OCI-M1 (cell line): ENCODE measurements at regions not wholly inside any gene's neighbourhood (a gene's known extent, or its start where the extent isn't known, plus 50 kb on each side); places are given as distances from the start of the nearest gene placed in this dataset.
"Not testable (repeated sequence)": the region's sequence is repeated elsewhere in the genome, so short reads cannot be mapped to it uniquely, and the experiment has no call there.

Experiments used
- DNase-seq: peaks from one replicate; lab custom pipeline; 2025; lab: John Stamatoyannopoulos, UW

DNA sequence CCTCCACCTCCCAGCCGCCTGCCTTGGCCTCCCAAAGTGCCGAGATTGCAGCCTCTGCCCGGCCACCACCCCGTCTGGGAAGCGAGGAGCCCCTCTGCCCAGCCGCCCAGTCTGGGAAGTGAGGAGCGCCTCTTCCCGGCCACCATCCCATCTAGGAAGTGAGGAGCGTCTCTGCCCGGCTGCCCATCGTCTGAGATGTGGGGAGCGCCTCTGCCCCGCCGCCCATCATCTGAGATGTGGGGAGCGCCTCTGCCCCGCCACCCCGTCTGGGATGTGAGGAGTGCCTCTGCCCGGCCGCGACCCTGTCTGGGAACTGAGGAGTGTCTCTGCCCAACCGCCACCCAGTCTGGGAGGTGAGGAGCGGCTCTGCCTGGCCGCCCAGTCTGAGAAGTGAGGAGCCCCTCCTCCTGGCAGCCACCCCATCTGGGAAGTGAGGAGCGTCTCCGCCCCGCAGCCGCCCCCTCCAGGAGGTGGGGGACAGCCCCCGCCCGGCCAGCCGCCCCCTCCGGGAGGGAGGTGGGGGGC lies 296.3 kb downstream of the HNRNPD start:
- not testable (repeated sequence) for DNase-seq

DNA sequence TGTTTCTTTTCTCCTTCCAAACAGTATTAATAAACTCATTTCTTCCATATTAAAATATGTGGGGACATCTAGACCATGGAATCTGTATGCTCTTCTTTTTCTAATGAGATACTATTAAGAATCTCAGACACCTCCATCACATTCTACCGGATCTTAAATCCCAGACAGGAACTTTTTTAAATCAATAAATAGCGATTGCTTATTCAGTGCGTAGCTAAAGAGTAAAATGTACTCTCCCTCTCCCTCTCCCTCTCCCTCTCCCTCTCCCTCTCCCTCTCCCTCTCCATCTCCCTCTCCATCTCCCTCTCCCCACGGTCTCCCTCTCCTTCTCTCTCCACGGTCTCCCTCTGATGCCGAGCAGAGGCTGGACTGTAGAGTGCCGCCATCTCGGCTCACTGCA lies 297.0 kb downstream of the HNRNPD start:
- DNase-seq = no peak

DNA sequence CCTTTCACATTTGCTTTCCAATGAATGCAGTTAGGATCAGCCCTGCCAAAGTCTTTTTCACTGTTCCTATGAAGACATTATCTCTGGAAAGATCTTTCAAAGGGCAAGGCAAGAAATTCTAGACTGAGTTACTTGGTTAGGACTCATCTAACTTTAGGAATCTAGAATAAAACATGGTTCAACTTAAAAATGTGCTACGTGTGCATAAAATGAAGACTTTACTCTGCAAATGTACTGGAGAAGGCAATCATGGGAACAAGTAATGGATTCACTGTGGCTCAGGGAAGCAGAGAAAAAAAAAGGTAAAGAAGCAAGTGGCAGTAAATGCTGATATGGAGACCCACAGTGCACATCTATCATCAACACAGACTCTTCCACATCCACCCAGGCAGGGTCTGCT lies 297.4 kb downstream of the HNRNPD start:
- no peak for DNase-seq

DNA sequence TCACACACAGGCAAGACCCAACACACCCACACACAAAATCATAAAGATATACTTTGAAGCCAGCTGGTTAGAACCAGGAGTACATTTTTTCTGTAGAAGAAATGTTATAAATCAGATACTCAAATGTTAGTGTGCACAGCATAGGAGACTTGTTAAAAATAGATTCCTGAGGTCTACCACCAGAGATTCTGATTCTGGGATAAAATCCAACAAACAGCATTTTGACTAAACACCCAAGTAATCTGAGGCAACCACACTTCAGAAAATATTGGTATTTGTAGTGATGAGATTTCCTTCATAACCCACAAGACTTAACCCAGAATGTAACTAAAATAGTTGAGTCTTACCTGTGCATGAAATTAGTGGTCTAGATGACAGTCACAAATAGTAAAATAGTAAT lies 301.8 kb downstream of the HNRNPD start:
- DNase-seq = no peak

DNA sequence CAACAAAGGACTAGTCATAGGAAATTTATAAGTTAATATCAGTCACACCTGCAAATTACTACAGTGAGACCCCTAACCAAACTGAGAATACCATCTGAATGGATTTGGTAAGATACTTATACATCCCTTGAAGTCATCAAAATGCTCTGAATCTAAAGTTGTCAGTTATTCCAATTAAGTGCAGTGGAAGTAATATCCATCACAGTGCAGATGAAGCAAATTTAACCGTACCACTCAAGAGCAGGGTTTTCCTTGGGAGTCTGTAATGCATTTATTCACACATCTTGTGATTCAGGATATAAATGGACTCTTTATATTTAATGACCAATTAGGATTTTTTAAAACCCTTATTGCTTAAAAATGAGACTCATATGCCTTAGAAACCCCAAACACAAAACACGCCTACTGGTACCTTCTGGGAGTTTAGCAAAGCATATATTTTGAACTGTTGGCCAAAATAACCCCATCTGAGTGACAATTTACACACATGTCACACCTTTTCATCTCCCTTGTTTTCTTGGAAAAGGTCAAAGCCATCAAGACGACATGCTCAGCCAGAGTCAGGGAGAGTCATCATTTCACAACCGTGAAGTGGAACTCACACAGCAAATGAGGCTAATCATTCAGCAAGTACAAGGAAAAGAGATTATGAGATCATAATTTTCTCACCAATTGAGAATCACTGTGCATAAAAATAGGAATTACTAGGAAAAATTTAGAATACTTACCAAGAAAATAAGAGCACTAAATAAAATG lies 303.7 kb downstream of the HNRNPD start:
- no peak for DNase-seq

DNA sequence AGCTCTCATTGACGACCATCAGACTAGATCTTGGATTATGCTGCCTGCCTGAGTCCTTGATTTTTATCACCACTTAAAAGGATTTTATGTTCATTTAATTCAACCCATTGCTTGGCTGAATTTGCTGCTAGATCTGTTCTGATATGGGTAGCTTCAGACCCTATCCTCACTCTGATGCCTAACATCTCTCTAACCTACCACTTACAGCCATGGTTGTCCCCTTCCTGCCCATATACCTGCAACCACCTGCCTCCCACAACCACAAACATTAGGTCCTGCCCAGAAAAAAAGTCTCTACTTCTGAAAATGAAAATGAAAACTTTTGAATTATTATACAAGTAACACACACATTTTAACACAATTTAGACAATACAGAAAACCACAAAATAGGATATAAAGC lies 310.8 kb downstream of the HNRNPD start:
- no peak for DNase-seq

DNA sequence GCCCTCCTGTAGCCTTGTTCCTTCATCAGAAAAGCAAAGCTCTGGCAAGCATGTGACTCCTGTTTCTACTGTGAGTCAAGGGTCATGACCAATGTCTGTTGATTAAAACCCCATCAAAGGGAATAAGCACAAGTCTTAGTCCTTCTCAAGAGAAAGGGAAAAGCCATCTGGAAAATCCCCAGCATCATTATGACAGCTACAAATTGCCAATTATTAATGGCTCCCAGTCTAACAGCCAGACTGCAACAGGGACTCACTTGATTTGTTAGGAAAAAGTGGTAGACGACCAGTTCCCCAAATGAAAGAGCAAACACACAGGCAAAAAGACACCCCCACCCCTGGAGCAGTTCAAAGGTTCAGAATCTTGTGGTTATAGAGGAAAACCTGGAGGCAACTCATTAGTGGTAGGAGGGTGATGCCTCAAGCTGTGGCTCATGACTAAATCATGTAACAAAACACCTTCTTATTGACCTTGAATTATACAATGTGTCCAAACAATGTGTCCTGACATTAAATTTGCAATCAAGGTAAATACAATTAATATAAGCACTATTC lies 315.7 kb downstream of the HNRNPD start:
- DNase-seq = no peak

DNA sequence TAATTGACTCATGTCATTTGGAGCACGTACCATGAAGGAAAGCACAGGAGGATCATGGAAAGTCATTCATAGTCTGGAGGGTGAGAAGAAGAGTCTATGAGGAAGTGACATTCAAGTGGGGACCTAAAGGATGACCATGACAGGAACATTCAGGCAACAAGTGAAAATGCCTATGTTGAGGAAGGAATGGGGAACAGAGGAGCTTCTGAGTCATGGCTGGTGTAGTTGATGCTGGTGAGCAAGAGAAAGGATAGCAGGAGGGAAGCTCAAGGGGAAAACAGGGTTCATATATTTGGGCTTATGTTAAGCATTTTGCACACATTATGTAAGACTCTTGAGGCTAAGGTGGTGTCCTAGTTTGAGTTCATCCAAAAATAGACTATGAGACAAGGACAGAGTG lies 318.6 kb downstream of the HNRNPD start:
- DNase-seq = no peak

DNA sequence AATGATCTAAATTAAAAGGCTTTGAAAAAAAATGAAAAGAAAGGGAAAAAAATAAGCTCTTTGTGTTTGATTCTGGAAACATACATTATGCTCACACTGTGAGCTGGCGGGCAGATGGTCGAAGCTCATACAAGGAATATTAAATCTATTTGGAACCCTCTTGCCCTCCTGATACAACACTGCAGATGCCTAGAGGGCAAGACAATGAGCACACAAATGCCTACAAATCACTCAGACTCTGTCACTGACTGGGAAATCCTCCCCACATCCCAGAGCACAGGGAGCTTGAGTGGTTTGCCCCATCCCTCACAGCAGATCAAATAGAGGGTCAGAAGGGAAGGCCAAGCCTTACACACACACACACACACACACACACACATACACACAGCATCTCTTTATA lies 320.4 kb downstream of the HNRNPD start:
- DNase-seq = no peak

DNA sequence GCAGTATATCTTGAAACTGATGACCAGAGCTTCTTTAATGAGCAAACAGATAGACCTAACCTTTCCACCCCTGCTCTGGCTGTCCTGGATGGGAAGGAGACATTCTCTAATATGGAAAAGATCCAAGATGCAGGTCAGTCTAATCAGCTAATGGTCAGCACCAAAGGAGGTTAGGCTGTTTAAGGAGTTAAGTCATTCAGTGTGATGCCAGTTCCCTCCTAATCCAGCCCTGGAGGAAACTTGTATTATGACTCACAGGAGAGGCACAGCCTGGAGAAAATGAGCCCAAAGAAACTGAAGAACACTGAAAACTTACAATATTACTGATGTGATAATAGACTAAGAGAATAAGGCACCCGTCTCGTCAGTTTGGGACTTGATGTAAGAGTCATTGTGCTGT lies 323.0 kb downstream of the HNRNPD start:
- no peak for DNase-seq

DNA sequence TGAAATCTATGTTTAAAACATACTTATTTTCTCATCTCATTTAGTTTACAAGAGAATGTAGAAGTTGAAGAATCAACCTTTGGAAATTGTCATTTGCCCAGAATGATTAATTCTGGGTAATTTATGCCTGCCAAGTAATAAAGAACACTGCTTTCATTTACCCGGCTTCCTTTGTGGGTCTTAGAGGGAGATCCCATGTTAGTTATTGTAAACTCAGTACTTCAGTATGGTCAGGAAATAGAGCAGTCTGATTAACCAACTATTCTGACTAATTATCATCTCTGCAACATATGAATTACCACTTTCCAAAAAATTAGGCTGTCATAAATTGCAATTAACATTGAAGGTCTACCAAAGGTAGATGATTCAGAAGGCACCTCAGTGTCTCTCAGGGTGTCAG lies 324.5 kb downstream of the HNRNPD start:
- no peak for DNase-seq

DNA sequence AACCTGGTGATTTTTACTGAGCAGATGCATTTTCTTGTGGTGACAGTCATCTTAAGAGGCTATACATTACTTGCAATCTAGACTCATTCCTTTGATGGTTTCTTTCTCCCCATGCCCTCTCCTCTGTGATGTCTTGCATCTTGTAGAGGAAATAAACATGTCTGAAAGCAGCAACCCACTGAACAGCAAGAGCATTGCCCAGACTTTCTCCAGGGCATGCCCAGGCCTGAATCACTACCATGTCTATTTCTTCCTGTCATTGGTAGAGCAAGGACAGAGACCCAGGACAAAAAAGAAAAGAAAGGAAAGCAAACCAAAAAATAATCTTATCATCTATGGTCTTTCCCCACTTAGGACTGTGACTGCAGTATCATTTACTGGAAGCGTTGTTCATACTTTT lies 326.1 kb downstream of the HNRNPD start:
- no peak for DNase-seq

DNA sequence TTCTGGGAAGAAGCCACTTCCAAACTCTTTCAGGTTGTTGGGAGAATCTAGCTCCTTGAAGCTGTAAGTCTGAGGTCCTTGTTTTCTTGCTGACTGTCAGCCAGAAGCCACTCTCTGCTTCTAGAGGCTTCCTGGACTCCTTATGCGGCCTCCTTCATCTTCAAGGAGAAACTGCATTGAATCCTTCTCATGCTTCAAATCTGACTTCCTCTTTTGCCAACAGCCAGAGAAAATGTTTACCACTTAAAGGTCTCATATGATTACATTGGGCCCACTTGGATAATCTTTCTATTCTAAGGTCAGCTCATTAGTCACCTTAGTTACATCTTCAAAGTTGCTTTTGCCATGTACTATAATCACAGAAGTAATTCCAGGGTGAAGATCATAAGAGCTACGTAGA lies 327.0 kb downstream of the HNRNPD start:
- DNase-seq = peak; percentile 6

DNA sequence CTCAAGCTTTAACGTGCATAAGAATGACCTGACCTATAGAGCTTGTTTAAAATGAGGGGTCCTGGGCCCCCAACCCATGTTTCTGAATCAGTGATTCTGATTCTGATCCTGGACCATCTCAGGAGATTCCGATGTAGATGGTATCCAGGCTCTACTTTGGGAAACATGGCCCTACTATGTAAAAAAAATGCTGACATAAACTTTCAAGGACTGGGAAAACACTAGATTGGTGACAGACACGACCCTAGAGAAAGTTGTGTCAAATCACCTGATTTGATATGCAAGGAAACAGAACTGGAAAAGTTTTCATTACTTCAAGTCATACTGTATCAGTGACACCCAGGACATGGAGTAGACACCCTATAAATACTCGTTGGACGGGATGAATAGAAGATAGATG lies 328.5 kb downstream of the HNRNPD start:
- no peak for DNase-seq

DNA sequence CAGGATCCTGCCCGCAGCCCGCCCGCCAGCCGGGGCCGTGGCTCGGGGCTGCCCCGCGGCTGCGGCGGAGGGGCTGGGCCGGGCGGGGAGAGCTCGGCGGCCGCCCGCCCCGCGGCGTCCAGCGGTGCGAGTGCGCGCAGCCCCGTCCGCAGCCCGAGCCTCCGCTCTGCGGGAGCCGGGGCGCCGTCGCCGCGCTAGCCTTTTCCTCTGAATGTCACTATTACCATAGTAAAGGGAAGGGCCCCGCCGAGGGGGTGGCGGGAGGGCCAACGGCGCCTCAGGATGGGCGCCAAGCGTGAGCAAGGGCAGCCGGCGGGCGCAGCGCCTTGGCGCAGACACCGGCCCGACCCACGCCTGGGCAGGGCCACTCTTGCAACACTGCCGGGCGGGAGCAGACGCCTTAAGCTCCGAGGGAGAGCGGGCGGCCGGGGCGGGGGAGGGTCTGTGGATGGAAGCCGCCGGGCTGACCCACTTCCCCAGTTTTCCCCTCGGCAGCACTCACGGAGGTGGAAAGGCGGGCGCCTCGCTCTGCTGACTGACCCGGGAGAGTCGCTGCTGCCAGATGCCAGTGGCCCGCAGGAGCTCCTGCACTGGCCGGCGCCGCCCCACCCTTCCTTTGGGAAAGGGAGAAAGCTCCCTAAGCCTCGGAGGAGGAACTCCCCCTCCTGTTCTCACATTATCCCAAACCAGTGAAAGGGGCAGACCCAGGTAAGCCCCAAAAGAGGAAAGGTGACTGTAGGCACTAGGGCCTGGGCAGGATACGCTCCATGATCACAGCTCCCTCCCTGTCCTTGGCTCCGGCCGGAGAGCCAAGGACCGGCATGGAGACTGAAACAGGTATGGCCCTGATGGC lies 329.4 kb downstream of the HNRNPD start:
- no peak for DNase-seq

DNA sequence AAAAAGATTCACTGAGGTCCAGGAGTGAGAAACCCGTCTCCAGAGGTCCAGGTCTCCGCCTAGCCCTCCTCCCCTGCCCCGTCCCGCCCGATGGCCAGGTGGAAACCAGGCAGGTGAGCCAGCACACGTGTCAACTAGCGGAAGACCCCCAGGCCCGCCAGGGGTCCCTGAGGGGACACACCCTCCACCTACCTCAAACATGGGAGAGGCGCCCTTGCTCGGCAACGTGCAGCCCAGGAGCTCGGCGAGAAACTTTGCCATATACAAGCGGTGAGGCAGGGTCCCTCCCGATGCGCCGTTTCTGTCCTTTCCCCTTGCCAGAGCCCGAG lies 330.0 kb downstream of the HNRNPD start:
- DNase-seq = no peak

DNA sequence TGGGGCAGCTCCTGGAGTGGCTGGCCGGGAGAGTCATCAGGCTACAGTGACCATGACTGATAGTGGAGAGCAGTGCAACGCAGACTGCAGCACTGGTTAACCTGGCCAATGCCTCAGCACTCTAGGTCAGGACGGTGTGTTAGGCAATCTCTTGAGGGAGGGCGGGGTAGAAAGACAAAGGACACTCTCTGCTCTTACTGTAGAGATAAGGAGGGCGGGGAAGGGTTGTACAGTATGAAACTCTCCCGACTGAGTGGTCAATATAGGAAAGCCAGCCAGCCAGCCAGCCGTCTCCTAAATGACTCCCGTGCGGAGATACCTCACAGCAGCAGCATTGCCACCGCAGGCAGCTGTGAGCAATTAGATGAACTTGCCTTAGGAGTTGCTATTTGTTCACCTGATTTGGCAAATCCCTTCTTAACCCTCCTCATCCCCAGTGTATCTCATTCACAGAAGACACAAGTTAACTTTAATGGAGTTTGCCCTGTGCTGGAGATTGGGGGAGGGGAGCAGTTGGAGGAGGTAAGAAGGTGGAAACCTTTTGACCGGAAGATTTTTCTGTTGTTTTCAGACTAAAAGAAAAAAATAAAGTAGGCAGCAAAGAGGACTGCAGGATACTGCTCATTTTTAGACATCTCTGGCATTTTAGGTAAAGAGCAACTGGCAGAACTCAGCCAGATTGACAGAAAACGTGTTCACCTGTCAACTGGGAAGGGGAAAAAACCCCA lies 330.5 kb downstream of the HNRNPD start:
- DNase-seq = peak; percentile 21

DNA sequence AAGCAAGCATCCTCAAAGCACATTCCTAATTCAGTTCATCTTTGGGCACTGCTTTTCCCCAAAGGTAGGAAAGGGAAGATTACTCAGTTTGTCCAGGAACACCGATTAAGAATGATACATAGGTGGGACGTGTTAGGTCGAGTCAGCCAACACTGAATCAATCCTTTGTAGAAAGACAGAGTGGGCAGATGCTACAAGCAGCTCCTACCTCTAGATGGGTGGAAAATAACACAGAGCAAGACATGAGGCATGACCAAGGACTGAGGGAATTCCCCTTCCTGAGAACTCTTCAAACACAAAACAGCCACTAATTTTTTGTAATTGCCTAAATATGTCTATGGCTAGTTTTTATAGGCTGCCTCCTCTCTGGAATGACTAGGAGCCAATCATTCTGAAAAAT lies 331.7 kb downstream of the HNRNPD start:
- DNase-seq = no peak

DNA sequence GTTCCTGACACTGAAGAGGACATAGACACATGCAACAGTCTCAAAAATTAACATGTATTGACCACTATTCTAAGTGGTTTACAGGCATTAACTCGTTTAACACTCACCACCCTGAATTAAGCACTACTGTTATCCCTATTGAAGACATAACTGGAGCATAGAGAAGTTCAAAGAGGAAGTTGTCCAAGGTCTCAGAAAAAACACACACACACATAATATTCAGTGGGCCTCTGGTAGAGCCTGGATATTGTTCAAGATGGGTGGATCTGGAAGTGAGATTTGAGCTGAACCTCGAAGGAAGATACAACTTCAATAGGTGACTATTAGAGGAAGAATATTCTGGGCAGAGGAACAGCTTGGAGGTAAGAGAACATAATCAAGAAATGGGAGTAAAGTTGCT lies 334.9 kb downstream of the HNRNPD start:
- DNase-seq = no peak

DNA sequence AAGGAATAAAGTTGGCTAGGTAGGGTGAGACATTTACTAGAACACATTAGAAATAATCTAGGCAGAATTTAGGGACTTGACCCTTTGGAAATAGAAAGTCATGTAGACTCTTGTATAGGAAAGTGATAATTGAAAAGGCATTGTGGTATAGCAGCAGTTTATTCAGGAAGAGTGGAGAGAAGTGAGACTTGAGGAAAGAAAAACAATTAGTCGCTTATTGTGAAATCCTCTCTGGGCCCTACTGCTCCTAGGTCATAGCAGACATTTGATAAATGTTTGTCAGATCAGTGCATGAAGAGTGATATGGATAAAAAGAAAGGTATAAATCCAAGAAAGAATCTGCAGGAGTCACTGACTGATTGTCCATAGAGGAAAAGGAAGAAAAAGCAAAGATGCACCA lies 337.6 kb downstream of the HNRNPD start:
- no peak for DNase-seq

DNA sequence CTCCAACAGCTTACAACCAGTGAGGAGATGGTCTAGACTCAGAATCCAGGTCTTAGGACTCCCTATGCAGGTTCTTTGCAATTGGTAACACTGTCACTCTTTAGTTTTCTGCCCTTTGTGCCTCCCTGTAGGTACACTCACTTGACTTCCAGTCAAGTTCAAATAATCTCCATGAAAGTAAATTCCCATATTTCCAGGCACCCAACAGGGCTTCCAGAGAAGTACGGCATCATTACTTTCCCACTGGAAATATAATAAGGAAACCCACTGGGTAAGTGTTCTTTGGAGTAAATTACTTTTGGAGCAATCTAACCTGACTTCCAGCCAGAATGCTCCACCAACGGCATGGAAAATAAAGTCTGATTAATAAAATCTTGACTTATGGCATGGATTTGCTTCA lies 338.9 kb downstream of the HNRNPD start:
- no peak for DNase-seq

DNA sequence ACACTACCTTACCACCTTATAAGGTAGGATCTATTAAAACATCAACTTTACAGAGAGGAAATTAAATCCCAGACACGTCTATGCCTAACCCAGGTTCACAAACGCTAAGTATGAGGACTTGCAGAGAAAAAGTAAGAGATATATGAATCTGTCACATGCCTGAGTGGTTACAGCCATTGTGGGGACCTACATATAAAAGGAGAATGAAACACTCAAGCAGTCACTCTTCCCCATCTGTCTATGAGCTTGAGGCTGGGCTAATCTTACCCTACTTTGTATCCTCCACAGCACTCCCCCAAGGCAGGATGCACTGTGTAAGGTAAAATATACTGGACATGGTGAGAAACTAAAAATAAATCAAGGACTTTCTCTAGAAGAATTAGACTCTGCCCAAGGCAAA lies 339.9 kb downstream of the HNRNPD start:
- DNase-seq = no peak
